ENCODE measurements at regions not wholly inside any gene's neighbourhood (a gene's known extent, or its start where the extent isn't known, plus 50 kb on each side); places are given as distances from the start of the nearest gene placed in this dataset.

GRCh38 chr4:156158747-156159146, 205.1 kb upstream of the CTSO start:
- no peak overlapping the region for H3K4me3 ChIP-seq
- H3K36me3 ChIP-seq, result no peaks in the 10 kb centered on the region
- H3K4me1 ChIP-seq, result no peaks in the 10 kb centered on the region
- no peak for ATAC-seq
- no peak for TF ChIP-seq POLR2A (IDR thresholded peaks at IDR 0.05)
- TF ChIP-seq, protein P1, sequence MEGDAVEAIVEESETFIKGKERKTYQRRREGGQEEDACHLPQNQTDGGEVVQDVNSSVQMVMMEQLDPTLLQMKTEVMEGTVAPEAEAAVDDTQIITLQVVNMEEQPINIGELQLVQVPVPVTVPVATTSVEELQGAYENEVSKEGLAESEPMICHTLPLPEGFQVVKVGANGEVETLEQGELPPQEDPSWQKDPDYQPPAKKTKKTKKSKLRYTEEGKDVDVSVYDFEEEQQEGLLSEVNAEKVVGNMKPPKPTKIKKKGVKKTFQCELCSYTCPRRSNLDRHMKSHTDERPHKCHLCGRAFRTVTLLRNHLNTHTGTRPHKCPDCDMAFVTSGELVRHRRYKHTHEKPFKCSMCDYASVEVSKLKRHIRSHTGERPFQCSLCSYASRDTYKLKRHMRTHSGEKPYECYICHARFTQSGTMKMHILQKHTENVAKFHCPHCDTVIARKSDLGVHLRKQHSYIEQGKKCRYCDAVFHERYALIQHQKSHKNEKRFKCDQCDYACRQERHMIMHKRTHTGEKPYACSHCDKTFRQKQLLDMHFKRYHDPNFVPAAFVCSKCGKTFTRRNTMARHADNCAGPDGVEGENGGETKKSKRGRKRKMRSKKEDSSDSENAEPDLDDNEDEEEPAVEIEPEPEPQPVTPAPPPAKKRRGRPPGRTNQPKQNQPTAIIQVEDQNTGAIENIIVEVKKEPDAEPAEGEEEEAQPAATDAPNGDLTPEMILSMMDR (IDR thresholded peaks at IDR 0.05), result no peak
- TF ChIP-seq POLR2AphosphoS5 (IDR thresholded peaks at IDR 0.05), result no peak
- no peak for TF ChIP-seq EP300 (IDR thresholded peaks at IDR 0.05)
- H3K27me3 ChIP-seq, result no peaks in the 10 kb centered on the region
- no peaks in the 10 kb centered on the region for H3K9me3 ChIP-seq
- no peak overlapping the region for H3K27ac ChIP-seq

DNA sequence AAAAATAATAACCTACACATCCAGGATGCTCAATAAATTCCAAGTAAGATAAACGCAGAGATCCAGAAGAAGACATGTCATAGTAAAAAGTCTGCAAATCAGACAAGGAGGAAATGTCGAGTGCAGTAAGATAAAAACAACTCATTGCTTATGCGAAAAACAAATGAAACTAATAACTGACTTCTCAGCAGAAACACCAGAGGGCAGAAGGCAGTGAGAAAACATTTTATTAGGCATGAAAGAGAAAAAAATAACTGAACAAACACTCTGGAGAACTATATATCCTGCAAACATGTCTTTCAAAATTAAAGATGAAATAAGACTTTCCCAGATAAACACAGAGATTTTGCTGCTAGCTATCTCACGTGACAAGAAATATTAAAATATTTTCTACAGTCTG, 201.3 kb upstream of the CTSO start:
- no peak overlapping the region for H3K27ac ChIP-seq
- H3K4me1 ChIP-seq, result no peaks in the 10 kb centered on the region
- no peak for ATAC-seq
- no peaks in the 10 kb centered on the region for H3K9me3 ChIP-seq
- no peak overlapping the region for H3K4me3 ChIP-seq
- 74 to 77% methylated on average over 4 of the region's 4 CpGs for WGBS, 2 donors (ENCODE audit: low coverage in 1 of 2)
- H3K36me3 ChIP-seq, result no peaks in the 10 kb centered on the region
- TF ChIP-seq EP300 (IDR thresholded peaks at IDR 0.05) (no peak), POLR2A (IDR thresholded peaks at IDR 0.05) (no peak), POLR2AphosphoS5 (IDR thresholded peaks at IDR 0.05) (no peak)
- TF ChIP-seq, protein P1 (IDR thresholded peaks at IDR 0.05), result no peak
- no peaks in the 10 kb centered on the region for H3K27me3 ChIP-seq

GRCh38 chr4:156146571-156146970, 192.9 kb upstream of the CTSO start:
- no peak overlapping the region for H3K27ac ChIP-seq

DNA sequence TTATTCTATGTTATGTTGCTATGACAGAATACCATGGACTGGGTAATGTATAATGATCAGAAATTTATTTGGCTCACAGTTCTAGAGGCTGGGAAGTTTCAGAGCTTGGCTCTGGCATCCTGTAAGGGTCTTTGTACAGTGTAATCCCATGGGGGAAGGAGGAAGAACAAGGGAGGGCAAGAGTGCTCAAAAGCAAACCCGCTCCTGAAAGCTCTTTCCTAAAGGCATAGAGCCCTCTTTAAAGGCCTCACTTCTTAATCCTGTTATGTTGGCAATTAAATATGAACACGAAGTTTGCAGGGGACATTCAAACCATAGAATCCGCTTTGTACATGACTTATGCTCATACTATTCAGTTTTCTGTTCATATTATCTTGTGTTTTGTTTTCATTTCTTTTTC, 191.3 kb upstream of the CTSO start:
- Histone ChIP-seq H3K27me3 (no peaks in the 10 kb centered on the region), H3K36me3 (no peaks in the 10 kb centered on the region), H3K4me3 (no peak overlapping the region), H3K9me3 (no peaks in the 10 kb centered on the region), H3K4me1 (no peaks in the 10 kb centered on the region), H3K27ac (no peak overlapping the region)
- no peak for TF ChIP-seq POLR2A (IDR thresholded peaks at IDR 0.05)
- TF ChIP-seq, protein P1 (IDR thresholded peaks at IDR 0.05), result no peak
- TF ChIP-seq EP300 (IDR thresholded peaks at IDR 0.05), result no peak
- TF ChIP-seq POLR2AphosphoS5 (IDR thresholded peaks at IDR 0.05), result no peak
- 74 to 81% methylated on average over 3 of the region's 3 CpGs for WGBS, 2 donors (ENCODE audit: low coverage in 1 of 2)
- ATAC-seq, result no peak

More at GRCh38 chr4:156146571-156146970, 192.9 kb upstream of the CTSO start:
- WGBS, 2 donors (ENCODE audit: low coverage in 1 of 2), result 39 to 74% methylated on average over 2 of the region's 2 CpGs
- Histone ChIP-seq H3K4me3 (no peak overlapping the region), H3K9me3 (no peaks in the 10 kb centered on the region), H3K4me1 (no peaks in the 10 kb centered on the region), H3K36me3 (no peaks in the 10 kb centered on the region), H3K27me3 (no peaks in the 10 kb centered on the region)
- no peak for ATAC-seq
- TF ChIP-seq, protein P1 (IDR thresholded peaks at IDR 0.05), result no peak
- TF ChIP-seq POLR2A (IDR thresholded peaks at IDR 0.05) (no peak), EP300 (IDR thresholded peaks at IDR 0.05) (no peak), POLR2AphosphoS5 (IDR thresholded peaks at IDR 0.05) (no peak)

GRCh38 chr4:156138781-156139280, 185.2 kb upstream of the CTSO start:
- Histone ChIP-seq H3K4me1 (peaks cover 0 to 9% (median 0%) of the 10 kb centered on the region in 3 donors), H3K9me3 (no peaks in the 10 kb centered on the region), H3K4me3 (no peak overlapping the region), H3K27me3 (no peaks in the 10 kb centered on the region), H3K27ac (no peak overlapping the region), H3K36me3 (no peaks in the 10 kb centered on the region)
- no peak for ATAC-seq
- no peak for TF ChIP-seq POLR2A (IDR thresholded peaks at IDR 0.05)
- TF ChIP-seq POLR2AphosphoS5 (IDR thresholded peaks at IDR 0.05), result no peak
- no peak for TF ChIP-seq EP300 (IDR thresholded peaks at IDR 0.05)
- TF ChIP-seq, protein P1 (IDR thresholded peaks at IDR 0.05), result no peak
- WGBS, 2 donors (ENCODE audit: low coverage in 1 of 2), result 89 to 92% methylated on average over 9 of the region's 9 CpGs

Data from gastroesophageal sphincter (tissue), 4 donors.